Left lung (tissue), 4 donors: ENCODE measurements at regions not wholly inside any gene's neighbourhood (a gene's known extent, or its start where the extent isn't known, plus 50 kb on each side); places are given as distances from the start of the nearest gene placed in this dataset.

ENCODE experiments used
- ATAC-seq: fragments of 200-7000 bp; cut with Tn5 transposase; one replicate; pipeline ENCODE4 v1.9.1; 2020; ENCODE audit warnings: moderate library complexity
- DNase-seq, 4 donors: peaks; one replicate each; pipeline ENCODE4 v3.0.0-alpha.2; 2013 to 2020
- H3K27ac ChIP-seq, 2 donors: fragments of 200-600 bp; sonication (generic) in 1 of 2; one replicate each; pipeline versions ENCODE4 v1.5.0 to v1.8.0; 2020 to 2021
- H3K27me3 ChIP-seq, 2 donors: fragments of 200-600 bp; sonication (generic) in 1 of 2; one replicate each; pipeline versions ENCODE4 v1.5.0 to v1.8.0; 2020 to 2021
- H3K36me3 ChIP-seq, 2 donors: fragments of 200-600 bp; sonication (generic) in 1 of 2; one replicate each; pipeline versions ENCODE4 v1.5.0 to v1.8.0; 2020 to 2021
- H3K4me1 ChIP-seq, 2 donors: fragments of 200-600 bp; one replicate each; pipeline ENCODE4 v1.8.0; 2021
- H3K4me3 ChIP-seq, 2 donors: fragments of 200-600 bp; sonication (generic) in 1 of 2; one replicate each; pipeline versions ENCODE4 v1.5.0 to v1.8.0; 2020 to 2021; ENCODE audit warnings: mild to moderate bottlenecking in 1 of 2
- H3K9me3 ChIP-seq, 2 donors: fragments of 200-600 bp; sonication (generic) in 1 of 2; one replicate each; pipeline versions ENCODE4 v1.5.0 to v1.8.0; 2020 to 2021
- CTCF ChIP-seq, 2 donors: fragments of 200-600 bp; sonication (generic) in 1 of 2; IDR thresholded peaks; one replicate each; pipeline versions ENCODE4 v1.5.0 to v1.8.0; 2021; ENCODE audit warnings: antibody characterized with exemption in 2 of 2
- intact Hi-C, 2 donors: fragments of 100-400 bp; cut with DNase I; formaldehyde crosslinking; loops; one replicate each; pipeline versions ENCODE4 v1.11.2 to v1.14.2; 2022
- donor health status: DM: no; HTN: yes; CAD: no.
- donor health status: DM: no; HTN: no; CAD: no.

- Histone ChIP-seq H3K27ac (no peak overlapping the region), H3K36me3 (no peaks in the 10 kb centered on the region), H3K27me3 (peaks cover 0 to 59% of the 10 kb centered on the region in 2 donors), H3K4me1 (no peaks in the 10 kb centered on the region), H3K9me3 (no peaks in the 10 kb centered on the region), H3K4me3 (no peak overlapping the region)
- no peak for TF ChIP-seq CTCF (IDR thresholded peaks at IDR 0.05)
- peak; percentile 95 for ATAC-seq
- DNase-seq, result peak in 1 of 4 donors; percentile 5
- intact Hi-C loops, result no loop called here
Observed at GRCh38 chr5:116881921-116882531, 307.4 kb upstream of the SEMA6A start.

GRCh38 chr5:116880601-116881000 lies 306.0 kb upstream of the SEMA6A start:
- no peak overlapping the region for H3K27ac ChIP-seq
- H3K27me3 ChIP-seq, result peaks cover 0 to 70% of the 10 kb centered on the region in 2 donors
- no peak for TF ChIP-seq CTCF (IDR thresholded peaks at IDR 0.05)
- no peak for DNase-seq
- intact Hi-C loops, result no loop called here
- no peaks in the 10 kb centered on the region for H3K4me1 ChIP-seq
- ATAC-seq, result no peak
- H3K9me3 ChIP-seq, result no peaks in the 10 kb centered on the region
- no peaks in the 10 kb centered on the region for H3K36me3 ChIP-seq
- no peak overlapping the region for H3K4me3 ChIP-seq

GRCh38 chr5:116880150-116880549 lies 305.5 kb upstream of the SEMA6A start:
- intact Hi-C loops, result no loop called here
- TF ChIP-seq CTCF (IDR thresholded peaks at IDR 0.05), result no peak
- Histone ChIP-seq H3K27me3 (peaks cover under 1 to 70% of the 10 kb centered on the region in 2 donors), H3K4me1 (no peaks in the 10 kb centered on the region), H3K27ac (no peak overlapping the region), H3K36me3 (no peaks in the 10 kb centered on the region), H3K9me3 (no peaks in the 10 kb centered on the region), H3K4me3 (no peak overlapping the region)
- DNase-seq, result no peak
- ATAC-seq, result peak; percentile 27

- Histone ChIP-seq H3K4me3 (no peak overlapping the region), H3K36me3 (no peaks in the 10 kb centered on the region), H3K4me1 (no peaks in the 10 kb centered on the region), H3K9me3 (no peaks in the 10 kb centered on the region), H3K27ac (no peak overlapping the region), H3K27me3 (peaks cover 8 to 50% of the 10 kb centered on the region in 2 donors)
- no peak for DNase-seq
- intact Hi-C loops, result no loop called here
- no peak for TF ChIP-seq CTCF (IDR thresholded peaks at IDR 0.05)
- no peak for ATAC-seq
Observed at GRCh38 chr5:116876240-116876840, 301.7 kb upstream of the SEMA6A start.

GRCh38 chr5:116872986-116873385 lies 298.4 kb upstream of the SEMA6A start:
- no peaks in the 10 kb centered on the region for H3K36me3 ChIP-seq
- peaks cover 0 to 12% of the 10 kb centered on the region in 2 donors for H3K9me3 ChIP-seq
- H3K4me1 ChIP-seq, result no peaks in the 10 kb centered on the region
- no peak overlapping the region for H3K27ac ChIP-seq
- peaks cover 8 to 48% of the 10 kb centered on the region in 2 donors for H3K27me3 ChIP-seq
- ATAC-seq, result no peak
- intact Hi-C loops, result no loop called here
- no peak for TF ChIP-seq CTCF (IDR thresholded peaks at IDR 0.05)
- no peak for DNase-seq
- H3K4me3 ChIP-seq, result no peak overlapping the region
